ENCODE measurements at regions not wholly inside any gene's neighbourhood (a gene's known extent, or its start where the extent isn't known, plus 50 kb on each side); places are given as distances from the start of the nearest gene placed in this dataset.

DNA sequence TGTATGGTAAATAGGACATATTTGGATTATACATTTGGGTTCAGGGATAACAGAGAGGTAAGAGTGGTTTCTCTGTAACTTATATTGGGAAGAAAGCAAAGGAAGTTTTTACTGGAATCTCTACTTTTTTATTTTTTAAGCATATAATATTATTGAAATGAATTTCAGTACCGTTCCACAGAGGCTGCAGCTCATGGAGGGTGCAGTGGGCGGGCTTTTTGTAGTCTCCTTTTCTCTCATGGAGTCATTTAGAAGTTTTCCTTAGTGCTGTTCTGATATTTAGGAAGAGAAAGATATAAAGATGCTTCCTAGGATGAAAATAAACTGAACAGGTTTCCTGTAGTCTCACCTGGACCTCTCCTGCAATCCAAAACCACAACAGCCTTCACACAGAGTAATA lies 1153.3 kb upstream of the TMEFF2 start:
- DNase-seq (ENCODE audit: low read depth in 4 of 4, low spot score in 3 of 4): no peak

- DNase-seq (ENCODE audit: low read depth in 4 of 4, low spot score in 3 of 4): no peak
Observed at GRCh38 chr2:193336781-193337180, 1142.0 kb upstream of the TMEFF2 start.

GRCh38 chr2:193334401-193334800 lies 1139.7 kb upstream of the TMEFF2 start:
- no peak for DNase-seq (ENCODE audit: low read depth in 4 of 4, low spot score in 3 of 4)

GRCh38 chr2:193333539-193333938 lies 1138.8 kb upstream of the TMEFF2 start:
- no peak for DNase-seq (ENCODE audit: low read depth in 4 of 4, low spot score in 3 of 4)

DNA sequence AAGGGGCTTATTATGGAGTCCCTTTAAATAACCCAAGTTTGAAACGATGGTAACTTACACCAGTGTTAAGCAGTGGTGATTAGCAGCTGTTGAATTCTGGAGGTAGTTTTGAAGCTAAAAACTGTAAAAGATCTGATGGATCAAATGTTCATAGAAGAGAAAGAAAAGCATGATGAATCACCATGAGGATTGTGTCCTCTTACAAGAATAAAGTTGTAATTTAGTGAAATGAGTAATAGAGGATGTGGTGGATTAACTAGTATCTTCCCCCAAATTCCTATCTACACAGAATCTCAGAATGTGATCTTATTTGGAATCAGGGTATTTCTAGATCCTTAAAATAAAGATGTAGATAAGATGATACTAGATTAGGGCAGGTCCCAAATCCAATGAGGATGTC lies 1138.2 kb upstream of the TMEFF2 start:
- DNase-seq (ENCODE audit: low read depth in 4 of 4, low spot score in 3 of 4): no peak

DNA sequence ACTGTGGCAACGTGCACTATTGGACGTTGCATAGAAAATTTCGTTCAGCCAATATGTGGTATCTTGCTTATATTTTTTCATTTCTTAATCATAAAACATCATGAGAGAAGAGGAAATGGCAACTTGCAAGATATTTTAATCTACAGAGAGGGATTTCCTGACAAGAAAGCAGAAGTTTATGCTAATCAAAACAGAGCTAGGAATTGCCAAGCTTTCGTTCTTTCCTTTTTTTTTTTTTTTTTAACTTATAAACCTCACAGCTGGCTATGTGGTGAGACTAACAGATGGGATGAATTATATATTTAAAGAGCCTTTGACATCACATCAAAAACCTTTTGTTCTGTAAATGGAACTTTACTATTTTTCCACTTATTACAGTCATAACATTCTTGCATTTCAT lies 1136.9 kb upstream of the TMEFF2 start:
- no peak for DNase-seq (ENCODE audit: low read depth in 4 of 4, low spot score in 3 of 4)

DNA sequence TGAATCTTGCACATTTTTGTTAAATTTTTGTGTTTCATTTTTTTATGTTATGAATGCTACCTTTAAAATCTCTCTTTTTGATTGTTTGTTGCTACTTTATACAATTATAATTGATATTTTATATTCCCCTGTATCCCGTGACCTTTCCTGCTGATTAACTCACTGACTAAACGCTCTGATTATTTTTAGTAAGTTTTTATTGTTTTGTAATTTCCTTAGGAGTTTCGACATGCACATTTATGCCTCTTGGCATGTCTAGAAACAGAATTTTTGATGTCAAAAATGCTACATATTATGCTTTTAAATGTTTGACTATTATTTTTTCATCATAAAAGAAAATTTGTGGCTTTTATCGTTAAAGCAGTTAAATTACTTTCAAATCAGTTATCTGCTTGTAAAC lies 1131.6 kb upstream of the TMEFF2 start:
- DNase-seq (ENCODE audit: low read depth in 4 of 4, low spot score in 3 of 4): no peak

DNA sequence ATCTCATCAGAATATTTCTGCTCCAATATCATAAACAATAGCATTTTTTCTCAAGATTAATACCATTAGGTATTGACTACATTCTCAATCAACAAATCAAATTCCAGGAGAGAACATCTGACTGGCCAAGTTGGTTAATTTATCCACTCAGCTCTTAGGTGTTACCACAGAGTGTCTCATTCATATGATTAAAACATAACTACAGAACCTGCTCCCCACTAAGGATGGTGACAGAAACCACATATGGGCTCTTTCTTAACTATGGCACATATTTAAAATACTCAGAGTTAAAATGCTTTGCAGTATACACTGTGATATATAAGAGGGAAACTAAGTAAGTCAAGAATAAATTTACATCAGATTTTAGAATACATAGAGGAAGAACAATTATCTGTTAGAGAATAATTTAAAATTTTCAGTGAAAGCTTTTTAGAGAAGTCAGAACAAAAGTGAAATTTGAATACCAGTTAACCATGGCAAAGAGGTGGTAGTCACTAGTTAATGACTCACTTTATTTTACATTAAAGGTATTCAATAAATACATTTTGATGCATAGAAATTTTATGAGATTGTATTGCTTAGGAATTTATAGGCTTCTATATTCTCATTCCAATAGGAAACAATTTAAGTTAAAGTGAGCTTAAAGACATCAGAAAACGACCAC lies 1120.8 kb upstream of the TMEFF2 start:
- DNase-seq (ENCODE audit: low read depth in 4 of 4, low spot score in 3 of 4): no peak

GRCh38 chr2:193303464-193303863 lies 1108.7 kb upstream of the TMEFF2 start:
- DNase-seq (ENCODE audit: low read depth in 4 of 4, low spot score in 3 of 4): no peak

- no peak for DNase-seq (ENCODE audit: low read depth in 4 of 4, low spot score in 3 of 4)
Observed at GRCh38 chr2:193294371-193294770, 1099.6 kb upstream of the TMEFF2 start.

- DNase-seq (ENCODE audit: low read depth in 4 of 4, low spot score in 3 of 4): no peak
Observed at GRCh38 chr2:193279361-193279760, 1084.6 kb upstream of the TMEFF2 start.

GRCh38 chr2:193276988-193277387 lies 1082.3 kb upstream of the TMEFF2 start:
- DNase-seq (ENCODE audit: low read depth in 4 of 4, low spot score in 3 of 4): no peak

DNA sequence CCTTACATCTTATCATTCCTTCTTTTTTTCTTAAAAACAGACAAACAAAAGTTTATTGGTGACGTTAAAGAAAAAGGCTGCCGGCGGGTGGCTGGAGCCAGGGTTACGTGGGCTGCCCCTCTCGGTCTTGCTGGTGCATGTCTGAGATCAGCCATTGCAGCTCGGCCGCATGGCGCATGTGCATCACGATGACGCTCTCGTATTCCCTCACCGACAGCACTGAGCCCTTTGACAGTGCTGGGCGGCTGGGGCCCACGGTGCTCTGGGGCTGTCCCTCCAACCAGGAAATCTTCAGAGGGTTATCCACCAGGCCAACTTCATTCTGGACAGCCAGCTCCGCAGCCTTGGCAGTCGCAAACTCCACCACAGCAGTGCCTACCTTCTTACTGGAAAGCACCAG lies 1081.8 kb upstream of the TMEFF2 start:
- no peak for DNase-seq (ENCODE audit: low read depth in 4 of 4, low spot score in 3 of 4)

GRCh38 chr2:193276069-193276468 lies 1081.3 kb upstream of the TMEFF2 start:
- no peak for DNase-seq (ENCODE audit: low read depth in 4 of 4, low spot score in 3 of 4)

DNA sequence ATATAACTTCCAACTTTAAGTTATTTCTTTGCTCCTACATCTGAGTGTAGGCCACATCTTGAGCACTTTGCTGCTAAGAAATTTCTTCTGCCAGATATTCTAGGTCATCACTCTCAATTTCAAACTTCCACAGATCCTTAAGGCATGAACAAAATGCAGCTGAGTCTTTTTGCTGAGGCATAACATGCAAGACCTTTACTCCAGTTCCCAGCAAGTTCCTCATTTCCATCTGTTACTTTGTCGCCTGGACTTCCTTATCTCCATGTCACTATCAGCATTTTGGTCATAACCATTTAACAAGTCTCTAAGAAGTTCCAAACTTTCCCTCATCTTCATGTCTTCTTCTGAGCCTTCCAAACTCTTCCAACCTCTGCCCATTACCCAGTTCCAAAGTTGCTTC lies 1077.3 kb upstream of the TMEFF2 start:
- no peak for DNase-seq (ENCODE audit: low read depth in 4 of 4, low spot score in 3 of 4)

- no peak for DNase-seq (ENCODE audit: low read depth in 4 of 4, low spot score in 3 of 4)
Observed at GRCh38 chr2:193270816-193271215, 1076.1 kb upstream of the TMEFF2 start.

- no peak for DNase-seq (ENCODE audit: low read depth in 4 of 4, low spot score in 3 of 4)
Observed at GRCh38 chr2:193267496-193268002, 1072.8 kb upstream of the TMEFF2 start.

- DNase-seq (ENCODE audit: low read depth in 4 of 4, low spot score in 3 of 4): no peak
Observed at GRCh38 chr2:193253014-193253530, 1058.3 kb upstream of the TMEFF2 start.

- no peak for DNase-seq (ENCODE audit: low read depth in 4 of 4, low spot score in 3 of 4)
Observed at GRCh38 chr2:193251909-193252308, 1057.2 kb upstream of the TMEFF2 start.

GRCh38 chr2:193250389-193250788 lies 1055.7 kb upstream of the TMEFF2 start:
- DNase-seq (ENCODE audit: low read depth in 4 of 4, low spot score in 3 of 4): no peak

GRCh38 chr2:193240752-193241151 lies 1046.0 kb upstream of the TMEFF2 start:
- no peak for DNase-seq (ENCODE audit: low read depth in 4 of 4, low spot score in 3 of 4)

GRCh38 chr2:193231634-193232033 lies 1036.9 kb upstream of the TMEFF2 start:
- DNase-seq (ENCODE audit: low read depth in 4 of 4, low spot score in 3 of 4): no peak

DNA sequence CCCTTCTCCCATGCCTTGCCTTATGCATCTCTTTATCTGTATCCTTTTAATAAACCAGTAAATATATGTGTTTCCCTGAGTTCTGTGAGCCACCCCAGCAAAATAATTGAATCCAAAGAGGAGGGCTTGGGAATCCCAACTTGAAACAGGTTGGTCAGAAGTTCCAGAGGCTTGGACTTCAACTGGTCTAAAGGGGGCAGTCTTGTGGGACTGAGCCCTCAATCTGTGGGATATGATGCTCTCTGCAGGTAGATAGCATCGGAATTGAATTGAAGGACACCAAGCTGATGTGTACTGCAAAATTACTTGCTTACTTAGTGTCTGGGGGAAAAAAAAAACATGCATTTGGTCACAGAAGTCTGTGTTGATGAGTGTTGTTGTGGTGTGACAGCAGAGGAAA lies 1033.5 kb upstream of the TMEFF2 start:
- no peak for DNase-seq (ENCODE audit: low read depth in 4 of 4, low spot score in 3 of 4)
